GM19025 (cell line): ENCODE measurements at regions not wholly inside any gene's neighbourhood (a gene's known extent, or its start where the extent isn't known, plus 50 kb on each side); places are given as distances from the start of the nearest gene placed in this dataset.
"Not testable (repeated sequence)": the region's sequence is repeated elsewhere in the genome, so short reads cannot be mapped to it uniquely, and the experiment has no call there.

Source experiments
- ATAC-seq: cut with Tn5 transposase; IDR thresholded peaks from one replicate; pipeline ENCODE4 v1.9.1; 2021; ENCODE audit warnings: mild to moderate bottlenecking, low read depth, moderate library complexity; ENCODE audit not compliant: unreplicated experiment

DNA sequence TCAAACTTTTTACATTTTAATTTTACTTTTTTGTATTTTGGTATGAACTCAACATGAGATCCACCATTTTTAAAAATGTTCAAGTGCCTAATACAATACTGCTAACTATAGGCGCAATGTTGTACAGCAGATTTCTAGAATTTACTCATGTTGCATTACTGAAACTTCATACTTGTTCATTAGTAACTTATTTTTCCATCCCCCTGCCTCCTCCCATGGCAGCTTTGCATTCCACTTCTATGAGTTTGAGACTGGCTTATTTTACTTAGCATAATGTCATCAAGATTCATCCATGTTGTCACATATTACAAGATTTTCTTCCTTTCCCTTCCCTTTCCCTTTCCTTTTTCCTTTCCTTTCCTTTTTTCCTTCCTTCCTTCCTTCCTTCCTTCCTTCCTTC, 825.9 kb downstream of the SLC16A7 start:
- ATAC-seq: no peak

DNA sequence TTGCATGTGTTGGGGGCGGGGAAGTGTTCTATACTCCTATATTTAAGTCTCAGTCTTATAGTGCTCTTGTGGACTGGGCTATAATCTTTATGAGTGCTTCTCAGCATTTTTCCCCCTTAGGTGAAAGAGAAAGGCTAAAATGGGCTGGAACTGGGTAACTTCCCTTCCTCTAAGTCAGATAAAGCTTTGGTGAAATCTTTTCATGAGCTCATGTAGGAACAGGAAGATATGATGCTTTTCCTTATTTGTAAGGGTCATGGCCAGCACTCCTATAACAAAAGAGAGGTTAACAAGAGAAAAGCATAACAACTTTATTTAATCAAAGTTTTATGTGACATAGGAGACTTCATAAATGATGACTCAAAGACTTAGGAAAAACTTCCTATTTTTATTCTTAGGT, 841.5 kb downstream of the SLC16A7 start:
- no peak for ATAC-seq

DNA sequence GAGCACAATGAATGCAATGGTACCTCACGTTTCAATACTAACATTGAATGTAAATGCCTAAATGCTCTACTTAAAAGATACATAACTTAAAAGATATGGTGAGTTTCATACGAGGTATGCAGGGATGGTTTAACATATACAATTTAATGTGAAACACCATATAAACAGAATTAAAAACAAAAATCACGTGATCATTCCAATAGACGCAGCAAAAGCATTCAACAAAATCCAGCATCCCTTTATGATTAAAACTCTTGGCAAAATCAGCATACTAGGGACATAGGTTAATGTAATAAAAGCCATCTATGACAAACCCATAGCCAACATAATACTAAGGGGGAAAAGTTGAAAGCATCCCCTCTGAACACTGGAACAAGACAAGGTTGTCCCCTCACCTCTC, 845.7 kb downstream of the SLC16A7 start:
- no peak for ATAC-seq

DNA sequence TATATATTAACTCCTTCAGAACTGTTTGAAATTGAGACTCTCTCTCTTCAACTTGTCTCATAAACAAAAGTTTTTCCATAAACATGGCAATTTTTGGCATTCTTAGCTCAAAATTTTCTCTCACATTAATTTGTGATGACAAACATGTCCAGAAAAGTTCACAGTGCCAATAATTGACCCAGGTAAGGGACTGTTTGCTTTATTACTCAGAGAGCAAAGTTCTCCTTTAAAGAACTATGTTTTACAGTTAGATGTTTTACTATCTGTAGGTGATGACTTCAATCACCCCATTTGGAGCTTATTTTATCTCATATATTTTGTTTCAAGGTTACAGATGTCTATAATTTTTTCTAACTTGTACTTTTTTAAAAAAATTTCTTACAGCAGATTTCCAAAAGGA, 855.6 kb downstream of the SLC16A7 start:
- ATAC-seq: no peak

DNA sequence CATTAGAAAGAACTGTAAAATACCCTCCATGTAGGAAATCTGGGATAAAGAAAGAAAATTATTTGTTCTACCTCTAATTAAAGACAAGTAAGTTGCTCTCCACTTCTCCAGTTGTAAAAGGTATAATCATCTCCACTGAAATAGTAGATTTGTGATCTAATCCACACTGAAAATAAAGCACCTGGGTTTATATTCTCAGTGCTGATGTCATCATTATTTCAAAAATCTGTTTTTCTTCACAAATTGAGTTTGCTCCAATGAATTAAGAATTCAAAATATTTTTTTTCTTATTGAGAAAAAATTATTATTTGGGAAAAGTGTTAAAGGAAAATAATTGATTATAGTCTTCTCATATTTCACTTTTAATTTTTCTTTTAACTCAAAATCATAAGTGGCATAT, 869.2 kb downstream of the SLC16A7 start:
- no peak for ATAC-seq

DNA sequence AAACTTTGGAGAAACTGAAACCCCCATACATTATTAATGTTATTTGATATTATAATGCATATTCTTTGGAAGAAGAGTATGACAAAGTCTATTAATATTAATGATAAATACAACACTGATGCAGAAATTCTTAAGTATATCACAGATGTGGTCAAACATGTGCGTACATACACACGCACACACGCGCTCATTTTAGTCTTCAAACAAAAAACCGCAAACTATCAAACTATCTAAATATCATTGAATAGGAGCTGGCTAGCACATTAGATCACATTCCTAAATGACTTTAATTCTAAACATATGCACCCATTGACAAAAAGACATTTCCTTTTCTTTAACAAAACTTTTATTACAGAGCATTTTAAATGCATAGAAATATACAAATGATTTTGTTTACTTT, 872.7 kb downstream of the SLC16A7 start:
- ATAC-seq: no peak

DNA sequence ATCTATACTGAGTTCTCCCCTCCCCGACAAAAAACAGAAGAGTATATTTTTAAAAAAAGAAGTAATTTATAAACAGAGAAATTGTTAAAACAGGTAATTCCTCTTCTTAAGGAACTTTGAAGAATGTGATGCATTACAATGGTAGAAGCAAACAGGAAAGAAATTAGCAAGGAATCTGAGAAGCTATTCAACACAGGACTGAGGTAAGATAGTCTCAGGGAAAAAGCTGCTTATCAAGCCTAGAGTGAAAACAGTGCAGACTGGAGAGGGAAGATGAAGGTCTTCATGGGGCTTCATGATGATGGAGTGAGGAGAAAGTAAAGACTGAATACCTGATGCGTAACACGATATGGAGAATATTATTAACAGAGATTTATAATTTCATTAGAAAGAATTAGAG, 880.0 kb downstream of the SLC16A7 start:
- ATAC-seq: no peak

DNA sequence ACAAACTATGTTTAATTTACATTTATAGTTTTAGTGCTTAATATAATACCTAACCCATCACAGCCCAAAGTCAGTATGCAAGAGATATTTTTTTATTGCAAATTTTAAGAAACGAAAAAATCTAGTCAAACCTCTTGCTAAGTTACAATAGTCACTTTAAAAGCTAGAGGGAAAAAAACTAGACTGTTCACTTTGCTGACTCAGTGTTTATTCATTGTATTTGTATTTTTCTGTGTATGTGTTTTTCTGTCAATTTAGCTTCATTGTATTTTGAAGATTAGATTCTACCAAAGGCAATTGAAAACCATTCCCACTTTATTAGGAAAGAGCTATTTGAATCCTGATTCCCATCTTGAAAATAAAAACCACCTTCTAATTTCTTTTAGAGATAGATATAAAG, 891.5 kb downstream of the SLC16A7 start:
- no peak for ATAC-seq

DNA sequence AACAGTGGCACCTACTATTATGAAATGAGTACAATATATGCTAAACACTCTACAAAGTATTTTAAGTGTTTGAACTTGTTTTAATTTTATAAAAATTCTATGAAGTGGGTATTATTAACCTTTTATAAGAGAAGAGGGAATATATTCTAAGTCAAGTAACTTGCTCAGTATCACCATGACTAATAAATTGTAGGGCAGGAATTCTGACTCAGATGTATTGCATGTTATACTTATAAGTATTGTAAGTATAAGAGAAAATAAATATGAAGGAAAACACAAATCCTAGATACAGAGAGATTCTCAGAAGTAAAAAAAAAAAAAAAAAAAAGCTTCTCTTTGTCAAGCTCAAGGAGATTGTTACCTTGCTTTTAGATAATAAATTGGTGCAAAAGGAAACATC, 893.2 kb downstream of the SLC16A7 start:
- ATAC-seq: no peak

DNA sequence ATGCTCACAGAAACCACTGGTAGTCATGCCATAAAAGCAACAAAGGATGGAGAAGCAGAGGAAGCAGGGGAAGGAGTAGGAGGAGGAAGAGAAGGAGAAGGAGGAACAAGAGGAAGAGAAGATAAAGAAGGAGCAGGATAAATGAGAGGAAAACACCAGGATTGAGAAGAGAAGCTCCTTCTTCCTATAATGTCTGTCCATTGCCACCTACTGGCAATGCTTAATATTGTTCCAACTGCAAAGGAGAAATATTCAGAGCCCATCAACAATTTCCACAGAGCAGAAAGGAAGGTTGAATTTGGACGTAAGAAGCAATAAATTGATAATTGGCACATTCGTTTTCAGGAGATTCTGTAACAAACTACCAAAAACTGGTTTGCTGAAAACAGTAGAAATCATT, 898.4 kb downstream of the SLC16A7 start:
- ATAC-seq: no peak

DNA sequence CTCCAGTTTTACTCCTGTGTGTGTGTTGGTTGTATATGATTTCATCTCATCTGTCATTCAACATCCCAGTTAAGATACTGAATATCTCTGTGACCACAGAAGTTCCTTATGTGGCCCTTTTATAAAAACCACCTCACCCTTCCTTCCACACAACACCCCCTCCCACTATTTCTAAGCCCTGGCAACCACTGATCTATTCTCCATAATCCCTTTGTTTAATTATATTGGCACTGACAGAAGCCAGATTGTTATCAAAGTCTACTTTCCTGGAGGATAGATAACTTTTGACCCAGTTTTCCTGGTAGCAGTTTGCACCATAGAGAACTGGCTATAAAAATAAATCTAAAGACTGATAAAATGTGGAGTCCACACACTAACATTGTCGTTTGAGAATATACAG, 902.8 kb downstream of the SLC16A7 start:
- ATAC-seq: no peak

DNA sequence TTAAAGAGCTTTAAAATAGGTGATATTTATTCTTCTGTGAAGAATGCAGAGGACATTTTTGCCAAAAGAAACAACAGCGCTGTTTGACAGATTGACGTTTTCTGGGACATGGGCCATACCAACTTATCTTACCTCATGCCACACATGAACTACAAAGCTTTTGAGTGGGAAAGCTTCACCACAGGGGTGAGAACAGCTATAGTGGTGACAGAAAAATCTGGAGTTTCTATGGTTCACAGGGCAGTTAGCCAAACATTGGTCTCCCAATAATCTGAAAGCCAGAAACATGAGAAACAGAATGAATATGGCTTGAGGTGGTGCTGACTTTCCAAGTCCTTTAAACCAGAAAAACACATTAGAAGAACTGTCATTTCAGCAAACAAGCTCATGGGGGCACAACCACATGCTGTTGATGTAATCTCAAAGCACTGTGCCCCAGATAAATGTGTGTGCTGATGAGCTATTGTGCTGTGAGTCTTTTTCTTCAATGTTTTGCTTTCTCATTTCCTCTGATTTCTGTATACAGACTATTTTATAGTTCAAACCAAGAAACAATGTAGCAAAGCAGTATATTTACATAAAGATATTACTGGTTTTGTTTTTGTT, 905.4 kb downstream of the SLC16A7 start:
- ATAC-seq: no peak

DNA sequence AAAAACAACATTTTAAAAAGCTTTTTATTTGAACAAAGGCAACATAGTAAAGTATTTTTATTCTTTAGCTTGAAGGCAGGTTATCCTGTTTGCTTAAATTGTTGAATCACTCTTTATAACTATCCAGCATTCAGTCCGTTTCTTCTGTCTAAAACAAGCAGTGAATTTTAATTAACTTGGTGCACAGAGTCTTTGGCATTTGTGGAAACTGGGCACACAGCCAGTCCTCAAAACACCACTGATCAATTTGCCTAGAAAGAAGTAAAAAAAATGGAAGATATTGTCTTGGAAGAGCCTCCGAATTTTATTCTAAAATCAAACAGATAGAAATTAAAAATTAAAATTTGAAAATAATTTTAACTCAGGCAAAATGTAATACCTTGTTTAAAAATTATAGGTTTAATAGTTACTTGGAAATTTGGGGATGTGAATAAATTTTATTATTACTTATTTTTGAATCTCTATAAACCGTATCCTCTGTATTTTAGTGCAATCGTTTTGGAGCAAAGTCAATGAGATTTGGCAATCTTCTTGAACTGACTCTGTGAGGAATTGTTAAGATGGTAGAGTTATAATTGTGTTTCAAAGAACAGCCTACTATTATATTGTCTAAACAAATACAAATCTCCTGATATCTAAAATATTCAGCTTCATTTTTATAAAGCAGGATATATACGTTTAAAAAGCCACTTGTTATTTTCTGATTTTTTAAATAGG, 927.0 kb downstream of the SLC16A7 start:
- no peak for ATAC-seq

DNA sequence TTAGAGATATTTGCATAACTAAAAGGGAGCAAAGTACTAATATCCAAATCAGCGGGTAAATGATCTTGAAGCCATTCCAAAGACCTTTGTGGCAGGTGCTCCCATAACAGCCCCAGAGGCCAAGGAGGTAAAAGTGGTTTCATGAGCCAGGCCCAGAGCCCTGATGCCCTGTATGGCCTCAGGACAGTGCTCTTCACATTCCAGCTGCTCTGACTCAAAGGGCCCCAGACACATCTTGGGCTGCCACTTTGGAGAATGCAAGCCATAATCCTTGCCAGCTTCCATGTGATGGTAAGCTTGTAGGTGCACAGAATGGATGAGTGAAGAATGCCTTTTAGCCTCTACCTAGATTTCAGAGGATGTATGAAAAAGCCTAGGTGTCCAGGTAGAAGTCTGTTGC, 933.4 kb downstream of the SLC16A7 start:
- no peak for ATAC-seq

DNA sequence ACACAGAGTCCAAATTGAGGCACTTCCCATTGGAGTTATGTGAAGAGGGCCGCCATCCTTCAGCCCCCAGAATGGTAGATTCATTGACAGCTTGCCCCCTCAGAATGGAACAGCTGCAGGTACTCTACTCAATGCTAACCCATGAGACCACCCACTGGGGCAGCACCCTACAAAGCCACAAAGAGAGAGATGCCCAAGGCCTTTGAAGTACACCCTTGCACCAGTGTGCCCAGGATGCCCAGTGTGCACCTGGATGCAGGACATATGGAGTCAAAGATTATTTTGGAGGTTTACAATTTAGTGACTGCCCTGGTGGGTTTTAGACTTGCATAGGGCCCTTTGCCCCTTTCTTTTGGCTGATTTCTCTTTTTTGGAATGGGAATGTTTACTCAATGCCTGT, 933.9 kb downstream of the SLC16A7 start:
- ATAC-seq: no peak

DNA sequence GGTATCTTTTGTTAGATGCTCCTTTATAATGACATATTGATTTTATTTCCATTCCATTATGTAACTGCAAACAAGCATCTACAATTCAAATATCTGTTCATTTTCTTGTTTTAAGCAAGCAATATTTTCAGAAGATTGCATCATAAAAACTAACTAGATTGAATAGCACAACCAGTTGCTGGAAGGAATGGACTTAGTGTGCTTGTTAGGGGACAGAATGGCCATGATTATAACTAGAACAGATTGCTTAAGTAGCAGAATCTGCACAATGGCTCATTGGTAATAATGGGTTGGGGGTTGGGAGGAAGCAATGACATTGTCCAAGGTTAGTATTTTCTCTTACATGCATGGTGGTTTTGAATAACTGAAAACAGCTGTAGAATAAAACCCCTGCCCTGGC, 939.5 kb downstream of the SLC16A7 start:
- ATAC-seq: no peak

DNA sequence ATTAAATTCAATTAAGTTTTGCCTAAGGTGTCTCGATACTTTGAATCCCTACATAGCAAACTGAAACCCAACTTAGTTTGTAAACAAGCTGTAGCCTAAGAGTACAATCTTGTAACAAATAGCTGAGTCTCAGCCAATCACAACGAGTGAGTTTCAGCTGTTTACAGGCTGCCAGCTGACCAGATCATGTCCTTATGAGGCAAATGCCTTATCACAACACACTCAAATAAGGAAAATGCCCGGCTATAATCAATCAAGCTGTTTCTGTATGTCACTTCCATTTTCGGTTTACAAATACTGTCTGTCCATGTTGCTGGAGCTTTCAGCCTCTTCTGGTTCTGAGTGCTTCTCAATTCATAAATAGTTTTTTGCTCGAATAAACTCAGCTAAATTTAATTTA, 943.8 kb downstream of the SLC16A7 start:
- ATAC-seq: no peak

DNA sequence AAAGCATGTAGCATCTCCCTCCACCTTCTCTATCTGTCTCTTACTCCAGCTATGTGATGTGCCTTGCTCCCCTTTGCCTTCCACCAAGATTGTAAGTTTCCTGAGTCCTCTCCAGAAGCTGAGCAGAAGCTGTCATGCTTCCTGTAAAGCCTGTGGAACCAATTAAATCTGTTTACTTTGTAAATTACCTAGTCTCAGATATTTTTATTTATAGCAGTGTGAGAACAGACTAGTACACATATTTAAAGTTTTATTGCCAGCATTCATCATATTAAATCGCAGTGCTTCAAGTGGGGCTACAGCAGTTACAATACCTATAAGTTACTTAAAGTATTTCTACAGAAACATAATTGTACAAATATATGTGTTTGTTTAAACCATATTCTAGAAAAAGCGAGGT, 973.1 kb downstream of the SLC16A7 start:
- no peak for ATAC-seq

DNA sequence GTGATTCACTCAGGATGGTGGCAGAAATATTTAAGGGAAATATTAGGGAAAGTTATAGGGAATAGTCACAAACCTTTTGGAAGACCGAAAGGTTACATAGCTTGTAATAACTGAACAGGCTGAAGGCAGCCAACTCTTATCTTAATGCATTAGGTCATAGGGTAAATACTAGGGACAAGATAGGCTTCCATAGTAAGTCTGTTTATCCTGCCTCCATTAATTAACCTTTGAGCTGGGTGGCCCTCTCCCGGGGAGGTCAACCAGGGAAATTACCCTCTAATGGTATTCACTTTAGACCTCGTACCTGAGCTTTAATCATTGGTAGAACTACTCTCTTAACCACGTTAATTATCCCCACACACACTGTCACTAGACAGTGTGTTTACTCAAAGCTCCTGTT, 981.8 kb downstream of the SLC16A7 start:
- no peak for ATAC-seq

DNA sequence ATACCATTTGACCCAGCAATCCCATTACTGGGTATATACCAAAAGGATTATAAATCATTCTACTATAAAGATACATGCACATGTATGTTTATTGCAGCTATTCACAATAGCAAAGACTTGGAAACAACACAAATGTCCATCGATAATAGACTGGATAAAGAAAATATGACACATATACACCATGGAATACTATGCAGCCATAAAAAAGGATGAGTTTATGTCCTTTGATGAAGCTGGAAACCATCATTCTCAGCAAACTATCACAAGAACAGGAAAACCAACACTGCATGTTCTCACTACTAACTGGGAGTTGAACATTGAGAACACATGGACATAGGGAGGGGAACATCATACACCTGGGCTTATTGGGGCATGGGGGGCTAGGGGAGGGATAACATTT, 991.8 kb downstream of the SLC16A7 start:
- not testable (repeated sequence) for ATAC-seq

DNA sequence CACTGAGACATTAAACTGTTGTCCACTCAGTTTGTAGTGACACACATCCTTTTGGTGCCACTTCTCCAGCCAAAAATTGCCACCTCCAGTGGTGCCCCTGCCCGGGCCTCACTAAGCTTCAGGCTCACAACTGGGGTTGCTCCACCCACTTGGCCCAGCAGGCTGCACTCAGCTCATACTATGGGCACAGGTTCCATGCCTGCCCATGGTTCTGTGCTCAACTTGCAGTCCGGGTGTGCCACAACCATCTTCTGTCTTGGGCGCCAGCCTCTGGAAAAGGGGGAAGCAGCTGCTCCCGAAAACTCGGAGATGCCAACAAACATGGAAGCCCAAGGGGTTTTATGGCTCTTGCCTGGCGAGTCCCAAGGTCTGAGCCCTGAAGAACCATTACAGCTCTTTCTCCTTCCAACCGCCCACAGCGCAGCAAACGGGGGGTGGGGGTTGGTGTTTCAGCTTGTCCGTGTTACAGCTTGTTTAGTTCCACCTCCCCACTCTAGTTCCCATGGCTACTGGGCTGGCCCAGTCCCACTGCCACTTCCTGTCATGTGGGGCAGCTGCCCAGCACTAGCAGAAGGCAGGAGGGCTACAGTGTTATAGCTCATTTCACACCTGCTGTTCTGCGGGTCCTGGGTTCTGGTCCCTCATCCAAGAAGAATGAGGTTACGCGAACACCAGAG, 998.3 kb downstream of the SLC16A7 start:
- ATAC-seq: no peak

DNA sequence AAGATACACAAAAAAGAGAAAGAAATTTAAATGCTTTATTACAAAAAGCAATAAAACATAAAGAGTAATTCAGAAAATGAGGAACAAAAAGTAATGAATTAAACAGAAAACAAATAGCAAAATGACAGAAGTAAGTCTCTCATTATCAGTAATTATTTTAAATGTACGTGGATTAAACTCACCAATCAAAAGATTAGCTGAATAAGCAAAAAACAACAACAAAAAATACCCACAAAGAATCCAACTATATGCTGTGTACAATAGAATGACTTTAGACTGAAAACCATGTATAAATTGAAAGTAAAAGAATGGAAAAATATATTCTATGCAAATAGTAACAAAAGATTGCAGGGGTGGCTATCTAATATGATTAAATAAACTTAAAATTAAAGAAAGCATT, 1006.8 kb downstream of the SLC16A7 start:
- ATAC-seq: no peak
